ENCODE measurements at regions not wholly inside any gene's neighbourhood (a gene's known extent, or its start where the extent isn't known, plus 50 kb on each side); places are given as distances from the start of the nearest gene placed in this dataset.

DNA sequence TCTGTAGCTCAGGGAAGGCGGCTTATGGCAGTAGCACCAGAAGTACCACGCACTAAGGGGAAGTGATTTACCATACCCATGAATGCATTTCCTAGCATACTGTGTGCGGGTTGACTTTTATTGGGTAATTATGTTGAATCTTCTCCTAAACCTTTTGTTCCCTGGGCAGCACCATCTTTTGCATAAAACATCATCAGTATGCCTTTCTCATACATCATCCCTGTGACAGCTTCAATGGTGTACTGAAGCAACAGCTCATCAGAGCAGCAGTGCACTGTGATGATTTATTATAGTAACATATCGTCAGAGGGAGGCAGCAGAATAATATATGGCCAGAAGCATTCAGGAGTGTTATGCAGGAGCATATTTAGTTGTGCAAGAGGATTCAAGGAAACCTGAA, 204.9 kb downstream of the CDH7 start:
- TF ChIP-seq, protein P1, sequence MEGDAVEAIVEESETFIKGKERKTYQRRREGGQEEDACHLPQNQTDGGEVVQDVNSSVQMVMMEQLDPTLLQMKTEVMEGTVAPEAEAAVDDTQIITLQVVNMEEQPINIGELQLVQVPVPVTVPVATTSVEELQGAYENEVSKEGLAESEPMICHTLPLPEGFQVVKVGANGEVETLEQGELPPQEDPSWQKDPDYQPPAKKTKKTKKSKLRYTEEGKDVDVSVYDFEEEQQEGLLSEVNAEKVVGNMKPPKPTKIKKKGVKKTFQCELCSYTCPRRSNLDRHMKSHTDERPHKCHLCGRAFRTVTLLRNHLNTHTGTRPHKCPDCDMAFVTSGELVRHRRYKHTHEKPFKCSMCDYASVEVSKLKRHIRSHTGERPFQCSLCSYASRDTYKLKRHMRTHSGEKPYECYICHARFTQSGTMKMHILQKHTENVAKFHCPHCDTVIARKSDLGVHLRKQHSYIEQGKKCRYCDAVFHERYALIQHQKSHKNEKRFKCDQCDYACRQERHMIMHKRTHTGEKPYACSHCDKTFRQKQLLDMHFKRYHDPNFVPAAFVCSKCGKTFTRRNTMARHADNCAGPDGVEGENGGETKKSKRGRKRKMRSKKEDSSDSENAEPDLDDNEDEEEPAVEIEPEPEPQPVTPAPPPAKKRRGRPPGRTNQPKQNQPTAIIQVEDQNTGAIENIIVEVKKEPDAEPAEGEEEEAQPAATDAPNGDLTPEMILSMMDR (IDR thresholded peaks at IDR 0.05; ENCODE audit: low read depth, low read length): no peak
- TF ChIP-seq EZH2phosphoT487 (IDR thresholded peaks at IDR 0.05; ENCODE audit: low read depth): no peak

All from OCI-LY3 (cell line).